Tibial artery (tissue), 4 donors: ENCODE measurements at regions not wholly inside any gene's neighbourhood (a gene's known extent, or its start where the extent isn't known, plus 50 kb on each side); places are given as distances from the start of the nearest gene placed in this dataset.

ENCODE experiments used
- DNase-seq, 2 donors: peaks; one replicate each; pipeline ENCODE4 v3.0.0-alpha.2; 2019
- H3K27ac ChIP-seq, 2 donors: fragments of 200-600 bp; sonication (generic) in 1 of 2; 1 replicate in 1 of 2; 2 replicates in 1 of 2; pipeline ENCODE4 v1.5.1; 2018 to 2019; ENCODE audit warnings: mild to moderate bottlenecking in 1 of 2
- H3K27me3 ChIP-seq, 2 donors: fragments of 200-600 bp; sonication (generic) in 1 of 2; one replicate each; pipeline versions ENCODE4 v1.5.1 to v1.6.0; 2016 to 2019
- H3K36me3 ChIP-seq, 3 donors: fragments of 200-600 bp; sonication (generic) in 2 of 3; one replicate each; pipeline ENCODE4 v1.5.1; 2016 to 2019; ENCODE audit warnings: mild to moderate bottlenecking in 2 of 3
- H3K4me1 ChIP-seq, 4 donors: fragments of 200-600 bp; sonication (generic) in 2 of 4; 1 replicate in 3 of 4; 2 replicates in 1 of 4; pipeline ENCODE4 v1.5.1; 2016 to 2019
- H3K4me3 ChIP-seq, 2 donors: fragments of 200-600 bp; sonication (generic) in 1 of 2; 1 replicate in 1 of 2; 2 replicates in 1 of 2; pipeline ENCODE4 v1.5.1; 2018 to 2019; ENCODE audit warnings: mild to moderate bottlenecking in 2 of 2
- H3K9me3 ChIP-seq, 3 donors: fragments of 200-600 bp; sonication (generic) in 1 of 3; one replicate each; pipeline ENCODE4 v1.5.1; 2016 to 2019
- intact Hi-C: fragments of 100-400 bp; cut with DNase I; formaldehyde crosslinking; loops from one replicate; pipeline ENCODE4 v1.15.0; 2023; ENCODE audit warnings: low total_unique reads
- TF ChIP-seq, protein P1 (sequence below), 2 experiments: fragments of 200-600 bp in 1 of 2; fragments of 450-650 bp in 1 of 2; IDR thresholded peaks; one replicate each; pipeline ENCODE4 v1.5.1; 2017 to 2019; ENCODE audit warnings: antibody characterized with exemption in 2 of 2, mild to moderate bottlenecking in 1 of 2, moderate library complexity in 1 of 2

DNA sequence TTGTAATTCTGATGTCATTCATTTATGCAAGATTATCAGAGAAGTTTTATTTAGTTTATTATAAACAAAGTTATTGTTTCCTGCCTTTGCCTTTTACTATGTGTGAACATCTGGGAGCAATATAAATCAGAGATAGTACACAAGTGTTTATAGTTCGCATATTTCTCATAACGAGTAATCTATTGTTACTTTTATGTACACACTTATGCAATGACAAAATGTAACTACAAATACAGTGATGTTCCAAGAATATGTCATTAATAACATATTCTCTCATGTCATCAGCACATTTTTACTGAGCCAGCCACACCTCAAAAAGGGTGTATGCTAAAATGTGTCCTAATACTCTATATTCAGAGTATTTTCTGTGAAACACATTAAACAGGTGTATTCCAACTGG lies 243.2 kb downstream of the ALX1 start:
- Histone ChIP-seq H3K9me3 (no peaks in the 10 kb centered on the region), H3K36me3 (no peaks in the 10 kb centered on the region), H3K4me3 (no peak overlapping the region), H3K27ac (no peak overlapping the region), H3K4me1 (no peaks in the 10 kb centered on the region), H3K27me3 (no peaks in the 10 kb centered on the region)
- no peak for DNase-seq
- intact Hi-C loops = no loop called here
- TF ChIP-seq, protein P1, sequence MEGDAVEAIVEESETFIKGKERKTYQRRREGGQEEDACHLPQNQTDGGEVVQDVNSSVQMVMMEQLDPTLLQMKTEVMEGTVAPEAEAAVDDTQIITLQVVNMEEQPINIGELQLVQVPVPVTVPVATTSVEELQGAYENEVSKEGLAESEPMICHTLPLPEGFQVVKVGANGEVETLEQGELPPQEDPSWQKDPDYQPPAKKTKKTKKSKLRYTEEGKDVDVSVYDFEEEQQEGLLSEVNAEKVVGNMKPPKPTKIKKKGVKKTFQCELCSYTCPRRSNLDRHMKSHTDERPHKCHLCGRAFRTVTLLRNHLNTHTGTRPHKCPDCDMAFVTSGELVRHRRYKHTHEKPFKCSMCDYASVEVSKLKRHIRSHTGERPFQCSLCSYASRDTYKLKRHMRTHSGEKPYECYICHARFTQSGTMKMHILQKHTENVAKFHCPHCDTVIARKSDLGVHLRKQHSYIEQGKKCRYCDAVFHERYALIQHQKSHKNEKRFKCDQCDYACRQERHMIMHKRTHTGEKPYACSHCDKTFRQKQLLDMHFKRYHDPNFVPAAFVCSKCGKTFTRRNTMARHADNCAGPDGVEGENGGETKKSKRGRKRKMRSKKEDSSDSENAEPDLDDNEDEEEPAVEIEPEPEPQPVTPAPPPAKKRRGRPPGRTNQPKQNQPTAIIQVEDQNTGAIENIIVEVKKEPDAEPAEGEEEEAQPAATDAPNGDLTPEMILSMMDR (IDR thresholded peaks at IDR 0.05) = no peak

DNA sequence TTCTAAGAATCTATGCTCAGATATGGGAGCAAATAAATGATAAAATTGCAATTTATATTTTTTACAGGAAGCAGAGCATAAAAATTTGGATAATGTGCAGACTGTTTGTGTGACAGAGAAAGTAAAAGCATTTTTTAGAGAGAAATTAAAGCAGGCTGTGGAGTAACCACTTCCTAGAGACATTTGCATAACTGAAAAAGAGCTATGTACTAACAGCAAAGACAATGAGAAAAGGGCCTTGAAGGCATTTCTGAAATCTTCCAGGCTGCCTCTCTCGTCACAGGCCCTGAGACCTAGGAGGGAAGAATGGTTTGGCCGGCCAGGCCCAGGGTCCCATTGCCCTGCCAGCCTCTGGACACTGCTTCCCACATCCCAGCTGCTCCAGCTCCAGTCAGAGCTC lies 247.2 kb downstream of the ALX1 start:
- Histone ChIP-seq H3K27ac (no peak overlapping the region), H3K36me3 (no peaks in the 10 kb centered on the region), H3K27me3 (no peaks in the 10 kb centered on the region), H3K4me1 (no peaks in the 10 kb centered on the region), H3K4me3 (no peak overlapping the region), H3K9me3 (no peaks in the 10 kb centered on the region)
- intact Hi-C loops = no loop called here
- TF ChIP-seq, protein P1 (IDR thresholded peaks at IDR 0.05) = no peak
- no peak for DNase-seq

DNA sequence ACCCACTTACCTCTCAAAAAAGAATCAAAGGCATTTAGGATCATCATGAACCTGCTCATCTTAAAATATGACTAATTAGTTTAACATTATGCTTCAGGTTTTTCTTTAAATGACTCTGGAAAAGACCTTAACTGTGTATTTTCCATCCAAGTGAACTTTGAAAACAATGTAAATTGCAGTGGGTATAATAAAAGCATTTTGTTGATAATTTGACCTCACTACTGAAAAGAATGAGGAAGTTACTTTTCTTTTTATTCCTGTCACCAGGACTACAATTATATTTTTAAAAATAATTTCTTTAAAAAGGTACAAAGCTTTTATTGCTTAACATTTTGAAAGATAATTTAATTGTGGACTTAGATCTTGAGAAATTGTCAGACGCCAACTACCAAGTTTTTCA lies 249.9 kb downstream of the ALX1 start:
- no peaks in the 10 kb centered on the region for H3K9me3 ChIP-seq
- TF ChIP-seq, protein P1 (IDR thresholded peaks at IDR 0.05) = no peak
- no peak overlapping the region for H3K4me3 ChIP-seq
- no peaks in the 10 kb centered on the region for H3K36me3 ChIP-seq
- no peaks in the 10 kb centered on the region for H3K4me1 ChIP-seq
- intact Hi-C loops = no loop called here
- no peak for DNase-seq
- no peaks in the 10 kb centered on the region for H3K27me3 ChIP-seq
- H3K27ac ChIP-seq = no peak overlapping the region

DNA sequence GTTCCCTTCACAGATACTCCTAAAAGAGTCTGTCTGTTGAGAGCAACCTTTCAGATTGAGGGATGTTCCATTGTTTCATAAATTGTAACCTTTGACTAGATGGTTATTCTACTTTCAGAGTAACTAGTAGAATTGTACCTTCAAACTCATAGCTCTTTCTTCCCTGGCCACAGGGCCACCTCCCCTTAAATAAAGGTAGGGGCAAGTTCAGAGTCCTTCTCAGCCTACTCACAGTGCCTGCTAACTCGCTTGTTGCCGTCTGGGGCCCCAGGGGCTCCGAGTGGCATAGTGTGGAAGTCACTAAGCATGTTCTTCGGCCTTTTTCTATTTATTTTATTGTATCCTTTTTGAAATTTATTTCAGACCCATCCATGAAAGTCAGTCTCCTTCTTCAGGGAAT lies 250.4 kb downstream of the ALX1 start:
- H3K36me3 ChIP-seq = no peaks in the 10 kb centered on the region
- H3K27me3 ChIP-seq = no peaks in the 10 kb centered on the region
- H3K4me1 ChIP-seq = no peaks in the 10 kb centered on the region
- TF ChIP-seq, protein P1 (IDR thresholded peaks at IDR 0.05) = no peak
- no peak overlapping the region for H3K4me3 ChIP-seq
- H3K9me3 ChIP-seq = no peaks in the 10 kb centered on the region
- DNase-seq = no peak
- intact Hi-C loops = no loop called here
- no peak overlapping the region for H3K27ac ChIP-seq

DNA sequence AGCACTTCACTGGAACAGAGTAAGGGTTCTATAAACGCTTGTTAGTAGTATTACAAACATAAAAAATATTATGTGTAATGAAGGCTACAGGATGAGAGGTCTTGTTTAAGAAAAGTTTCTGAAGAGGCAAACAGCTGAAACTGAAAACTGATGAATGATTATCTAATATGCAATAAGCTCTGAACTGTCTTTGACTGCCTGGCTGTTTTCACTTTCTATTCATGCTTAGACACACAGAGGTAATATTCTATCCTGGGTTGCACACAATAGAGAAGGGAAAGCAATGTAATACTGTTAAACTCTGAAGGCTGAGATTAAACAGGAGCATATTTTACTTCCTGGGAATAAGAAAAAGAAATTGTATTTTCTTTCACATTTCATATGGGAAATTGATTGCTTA lies 251.3 kb downstream of the ALX1 start:
- no peaks in the 10 kb centered on the region for H3K36me3 ChIP-seq
- TF ChIP-seq, protein P1 (IDR thresholded peaks at IDR 0.05) = no peak
- H3K4me1 ChIP-seq = no peaks in the 10 kb centered on the region
- no peak overlapping the region for H3K27ac ChIP-seq
- H3K9me3 ChIP-seq = no peaks in the 10 kb centered on the region
- no peak for DNase-seq
- H3K27me3 ChIP-seq = no peaks in the 10 kb centered on the region
- no peak overlapping the region for H3K4me3 ChIP-seq
- intact Hi-C loops = no loop called here

DNA sequence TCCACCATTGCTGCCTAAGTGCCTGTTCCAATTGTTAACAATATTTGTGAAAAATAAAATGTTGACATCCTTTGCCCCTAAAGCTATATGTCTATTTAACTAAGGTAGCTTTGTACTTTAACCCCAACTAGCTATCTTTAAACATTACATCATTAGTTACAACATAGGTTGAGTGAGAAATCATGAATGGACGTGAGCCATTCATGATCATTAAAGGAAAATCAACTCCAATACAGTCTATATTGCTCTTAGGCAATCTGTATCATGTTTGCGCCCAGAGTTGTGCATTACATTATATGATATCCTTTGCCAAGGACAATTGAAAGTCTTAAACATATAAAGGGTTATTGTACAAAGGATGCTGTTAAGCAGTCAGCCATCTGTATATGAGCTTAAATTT lies 269.6 kb downstream of the ALX1 start:
- H3K4me1 ChIP-seq = no peaks in the 10 kb centered on the region
- intact Hi-C loops = no loop called here
- TF ChIP-seq, protein P1 (IDR thresholded peaks at IDR 0.05) = no peak

More for the DNA sequence above, 269.6 kb downstream of the ALX1 start:
- DNase-seq = no peak
- H3K36me3 ChIP-seq = no peaks in the 10 kb centered on the region
- no peaks in the 10 kb centered on the region for H3K27me3 ChIP-seq
- H3K27ac ChIP-seq = no peak overlapping the region
- H3K9me3 ChIP-seq = no peaks in the 10 kb centered on the region
- H3K4me3 ChIP-seq = no peak overlapping the region
